Peyer's patch (tissue), 4 donors: ENCODE measurements at regions not wholly inside any gene's neighbourhood (a gene's known extent, or its start where the extent isn't known, plus 50 kb on each side); places are given as distances from the start of the nearest gene placed in this dataset.

Experiments used
- CTCF ChIP-seq, 6 experiments: fragments of 450-650 bp in 4 of 6; fragments of 200-600 bp in 2 of 6; sonication (generic) in 1 of 6; IDR thresholded peaks; one replicate each; pipeline ENCODE4 v1.5.1; 2017 to 2019; ENCODE audit warnings: antibody characterized with exemption in 6 of 6, mild to moderate bottlenecking in 3 of 6, moderate library complexity in 1 of 6
- POLR2A ChIP-seq, 2 donors: fragments of 450-650 bp; IDR thresholded peaks; one replicate each; pipeline ENCODE4 v1.5.1; 2017; ENCODE audit warnings: antibody characterized with exemption in 2 of 2, mild to moderate bottlenecking in 2 of 2, moderate library complexity in 2 of 2

DNA sequence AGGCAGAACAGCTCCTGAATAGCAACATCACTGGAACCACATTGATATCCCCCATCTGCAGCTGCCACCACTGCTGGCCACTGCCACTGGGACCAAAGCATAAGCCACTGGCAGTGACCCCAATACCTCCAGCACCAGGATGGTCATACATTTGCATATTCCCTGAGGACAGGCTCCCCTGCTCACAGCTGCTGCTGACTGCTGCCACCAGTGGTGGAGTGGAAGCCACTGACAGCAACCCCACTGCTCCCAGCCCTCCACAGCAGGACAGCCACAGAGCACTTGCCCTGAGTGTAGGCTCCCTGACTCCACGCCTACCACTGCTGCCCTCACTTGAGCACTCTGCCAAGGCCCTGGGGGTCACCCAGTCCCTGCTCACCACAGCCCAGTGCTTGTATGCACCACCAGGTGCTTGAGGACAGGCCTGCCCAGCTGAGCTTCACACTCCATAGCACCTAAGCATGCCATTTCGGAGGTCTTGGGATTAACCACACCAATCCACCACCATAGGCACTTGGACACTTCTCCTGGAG is 327.4 kb upstream of the RPS23 start:
- TF ChIP-seq POLR2A (IDR thresholded peaks at IDR 0.05) (no peak), CTCF (IDR thresholded peaks at IDR 0.05) (no peak)
